ENCODE measurements at regions not wholly inside any gene's neighbourhood (a gene's known extent, or its start where the extent isn't known, plus 50 kb on each side); places are given as distances from the start of the nearest gene placed in this dataset.

DNA sequence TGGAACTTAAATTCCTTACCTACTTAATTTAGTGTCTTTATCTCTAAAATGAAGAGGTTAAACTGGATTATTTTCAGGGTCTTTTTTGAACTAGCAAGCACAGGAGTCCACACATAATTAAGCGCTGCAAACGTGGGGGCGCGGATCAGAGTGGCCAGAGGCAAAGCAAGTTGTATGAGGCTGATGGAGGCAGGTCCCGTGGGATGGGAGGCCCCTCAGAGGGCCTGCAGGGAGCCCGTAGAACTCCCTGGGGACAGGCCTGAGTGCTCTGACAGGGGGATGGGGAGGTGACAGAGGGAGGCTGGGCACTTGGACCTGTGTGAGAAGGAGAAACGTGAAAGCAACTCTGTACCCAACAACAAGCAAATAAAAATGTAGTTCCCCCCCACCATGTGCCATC is 177.8 kb downstream of the ACKR3 start:
- no peak for DNase-seq (ENCODE audit: low read depth)

DNA sequence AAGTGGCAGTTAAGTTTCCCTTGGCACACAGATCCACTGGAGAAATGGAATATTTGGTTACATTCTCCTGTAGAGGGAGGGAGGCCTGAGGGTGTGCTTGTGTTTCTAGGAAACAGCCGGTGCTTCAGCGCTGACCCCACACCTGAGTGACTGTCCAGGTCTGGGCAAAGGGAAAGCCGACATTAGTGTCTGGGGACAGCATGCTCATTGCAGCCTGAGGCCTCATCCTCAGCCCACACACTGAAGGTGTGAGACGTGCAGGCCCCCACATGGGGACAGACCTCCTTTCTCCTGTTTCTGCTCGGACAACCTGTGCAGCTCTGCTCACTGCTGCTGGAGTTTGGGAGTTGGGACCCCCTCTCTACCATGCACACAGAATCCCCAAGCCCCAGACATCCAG is 178.3 kb downstream of the ACKR3 start:
- no peak for DNase-seq (ENCODE audit: low read depth)

DNA sequence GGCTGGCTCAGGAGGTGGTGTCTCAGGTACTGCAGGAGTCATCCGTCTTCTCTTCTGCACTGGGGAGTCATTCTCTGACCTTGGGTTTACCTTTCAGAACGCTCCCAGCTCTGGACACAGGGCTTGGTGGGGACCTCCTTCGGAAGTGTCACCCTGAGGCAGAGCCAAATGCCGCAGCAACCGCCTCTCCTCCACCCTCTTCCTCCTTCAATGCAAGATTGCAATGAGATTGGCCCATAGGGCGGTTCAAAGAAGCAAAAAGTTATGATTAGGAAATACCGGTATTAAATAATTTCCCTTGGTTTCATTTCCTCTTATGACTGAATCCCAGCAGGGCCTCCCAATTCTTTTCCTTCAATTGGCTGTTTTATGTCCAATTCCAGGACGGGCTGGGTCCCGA is 178.8 kb downstream of the ACKR3 start:
- no peak for DNase-seq (ENCODE audit: low read depth)

DNA sequence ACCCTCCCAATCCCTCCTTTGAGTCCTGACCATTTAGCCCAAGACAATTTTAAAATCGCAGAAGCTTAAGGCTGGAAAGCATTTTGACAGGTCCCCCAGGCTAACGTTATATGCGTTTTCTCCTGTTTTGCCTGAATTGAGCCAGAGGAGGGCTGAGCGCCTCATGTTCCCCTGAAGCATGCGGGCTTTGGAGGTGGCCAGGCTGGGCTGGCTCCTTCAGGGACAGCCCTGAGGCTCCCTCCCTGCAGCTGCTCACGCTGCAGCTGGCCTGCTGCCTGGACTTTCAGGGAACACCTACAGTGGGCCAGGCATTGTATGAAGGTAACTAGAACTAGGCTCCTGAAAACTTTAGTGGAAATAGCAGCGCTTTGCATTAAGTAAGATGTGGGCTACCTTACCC is 179.2 kb downstream of the ACKR3 start:
- no peak for DNase-seq (ENCODE audit: low read depth)

DNA sequence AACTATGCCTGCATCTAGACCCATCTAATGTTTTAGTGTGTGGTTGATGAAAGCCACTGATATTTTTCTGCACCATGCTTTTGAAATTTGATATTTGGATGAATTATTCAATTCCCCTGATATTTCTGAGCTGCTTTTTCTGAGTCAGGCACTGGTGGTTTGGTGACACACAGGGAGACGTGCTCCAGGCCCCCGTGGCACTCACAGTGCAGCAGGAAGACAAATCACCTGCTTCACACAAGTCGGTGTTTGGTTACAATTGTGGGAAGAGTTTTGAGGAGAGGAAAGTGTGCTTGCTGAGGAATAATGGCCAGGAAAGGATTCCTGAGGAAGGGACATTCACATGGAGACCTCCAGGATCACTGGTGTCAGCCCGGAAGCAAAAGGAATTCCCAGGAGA is 179.7 kb downstream of the ACKR3 start:
- DNase-seq (ENCODE audit: low read depth): no peak

DNA sequence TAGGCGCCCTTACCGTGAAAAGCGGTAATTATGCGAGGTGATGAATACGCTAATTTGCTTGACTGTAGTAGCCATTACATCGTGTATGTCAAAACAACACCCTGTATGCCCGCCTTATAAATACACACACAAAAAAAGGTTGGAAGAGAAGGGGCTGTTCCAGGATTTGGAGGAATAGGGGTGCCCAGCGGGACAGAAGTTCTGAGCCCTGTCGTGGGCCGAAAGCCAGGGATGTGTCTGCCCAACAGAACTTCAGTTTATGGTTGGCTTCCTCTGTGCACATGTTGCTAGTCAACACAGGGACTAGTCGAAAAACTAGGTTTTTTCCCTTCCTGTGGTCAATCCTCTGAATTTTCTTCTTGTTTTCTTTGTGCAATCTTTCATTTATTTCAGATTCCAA is 182.5 kb downstream of the ACKR3 start:
- no peak for DNase-seq (ENCODE audit: low read depth)

DNA sequence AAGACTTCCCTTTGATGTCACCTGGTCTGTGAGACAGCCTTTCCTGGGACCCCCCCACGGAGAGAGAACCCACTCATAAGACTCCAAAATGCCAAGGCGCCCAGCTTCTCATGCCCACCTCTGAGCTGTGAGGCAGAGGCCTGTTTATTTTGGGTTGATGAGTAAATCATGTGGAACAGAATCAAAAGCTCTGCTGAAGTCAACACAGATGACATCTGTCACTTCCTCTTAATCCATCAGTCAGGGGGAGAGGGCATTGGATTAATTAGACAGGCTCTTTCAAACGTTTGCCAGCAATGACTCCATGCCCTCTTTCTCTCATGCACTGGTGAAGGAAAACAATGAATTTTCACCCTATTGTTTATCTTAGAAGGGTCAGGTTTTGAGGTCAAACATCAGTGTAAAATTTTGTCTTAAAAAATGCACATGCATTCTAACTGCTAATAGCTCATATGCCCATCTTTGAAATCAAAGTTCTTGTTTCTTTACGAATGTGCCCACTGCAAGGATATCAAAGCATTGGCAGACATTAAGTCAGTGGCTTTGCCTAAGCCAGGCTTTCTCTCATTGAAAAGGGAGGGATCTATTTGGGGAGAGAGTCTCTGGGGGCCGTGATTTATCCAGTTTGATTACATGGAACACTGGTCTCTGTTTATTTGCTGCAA is 184.1 kb downstream of the ACKR3 start:
- no peak for DNase-seq (ENCODE audit: low read depth)

DNA sequence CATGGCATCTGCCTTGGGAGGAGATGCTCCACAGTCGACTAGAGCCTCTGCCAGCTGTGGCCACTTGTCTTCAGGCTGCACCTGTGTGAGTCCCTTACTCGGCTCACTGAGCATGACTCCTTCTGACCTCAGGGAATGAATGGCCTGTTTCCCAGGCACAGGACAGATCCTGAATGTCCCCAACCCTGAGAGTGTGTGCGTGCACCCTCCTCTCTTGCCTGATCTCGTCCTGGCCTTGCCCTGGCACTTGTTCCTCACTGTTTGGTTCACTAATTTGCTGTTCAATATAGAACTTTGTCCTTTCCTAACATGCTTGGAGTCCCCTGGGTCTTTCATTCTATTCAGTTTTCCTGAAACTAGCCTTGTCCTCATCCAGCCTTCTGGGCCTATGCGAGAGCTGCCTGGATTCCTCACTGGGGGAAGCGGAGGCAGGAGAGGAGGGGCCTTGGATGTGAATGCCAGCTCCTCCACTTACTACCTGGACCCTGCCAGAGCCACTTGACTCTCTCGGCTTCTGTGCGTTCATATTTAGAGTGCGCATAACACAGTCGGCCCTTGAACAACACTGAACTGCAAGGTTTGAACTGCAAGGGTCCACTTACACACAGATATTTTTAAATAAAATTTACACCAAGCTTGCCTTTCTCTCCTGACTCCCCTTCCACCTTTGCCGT is 184.8 kb downstream of the ACKR3 start:
- DNase-seq (ENCODE audit: low read depth): no peak

DNA sequence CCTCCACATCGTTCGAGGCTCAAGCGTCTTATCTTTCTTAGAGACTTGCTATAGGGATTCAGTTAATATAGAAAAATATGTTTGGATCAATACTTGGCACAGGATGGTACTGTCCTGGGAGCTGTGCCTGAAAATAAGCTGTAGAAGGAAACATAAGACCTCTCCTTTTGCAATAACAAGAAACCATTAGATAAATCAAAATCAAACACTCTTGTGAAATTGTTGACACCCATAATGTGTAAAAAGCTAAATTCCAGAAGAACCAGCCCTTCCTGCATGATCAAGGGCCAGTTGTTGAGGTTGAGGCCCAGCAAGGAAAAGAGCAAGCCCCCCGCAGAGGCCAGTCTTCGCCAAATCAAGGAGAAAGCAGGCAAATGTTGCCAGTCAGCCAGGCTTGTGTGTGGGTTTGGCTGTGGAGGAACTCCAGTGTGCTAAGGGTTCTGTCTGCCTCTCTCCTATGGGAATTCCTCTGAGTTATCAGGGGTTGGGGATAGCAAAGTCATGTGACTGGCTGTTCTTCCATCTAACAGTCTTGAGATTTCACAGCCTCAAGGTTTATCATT is 185.7 kb downstream of the ACKR3 start:
- no peak for DNase-seq (ENCODE audit: low read depth)

DNA sequence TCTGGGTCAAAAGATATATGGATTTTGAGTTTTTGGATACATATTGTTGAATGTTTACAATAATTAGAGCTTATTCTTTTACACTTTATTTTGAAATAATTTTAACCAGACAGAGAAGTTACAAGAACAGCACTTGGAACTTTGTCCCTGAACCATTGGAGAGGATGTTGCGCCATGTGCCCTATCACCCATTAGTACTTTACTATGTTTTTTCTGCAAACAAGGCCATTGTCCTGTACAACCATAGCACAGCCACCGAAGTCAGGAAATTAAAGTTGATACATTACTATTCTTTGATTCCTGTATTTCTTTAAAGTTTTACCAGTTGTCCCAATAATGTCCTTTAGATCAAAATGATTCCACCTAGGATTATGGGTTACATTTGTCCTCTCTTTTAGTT is 188.8 kb downstream of the ACKR3 start:
- DNase-seq (ENCODE audit: low read depth): no peak

DNA sequence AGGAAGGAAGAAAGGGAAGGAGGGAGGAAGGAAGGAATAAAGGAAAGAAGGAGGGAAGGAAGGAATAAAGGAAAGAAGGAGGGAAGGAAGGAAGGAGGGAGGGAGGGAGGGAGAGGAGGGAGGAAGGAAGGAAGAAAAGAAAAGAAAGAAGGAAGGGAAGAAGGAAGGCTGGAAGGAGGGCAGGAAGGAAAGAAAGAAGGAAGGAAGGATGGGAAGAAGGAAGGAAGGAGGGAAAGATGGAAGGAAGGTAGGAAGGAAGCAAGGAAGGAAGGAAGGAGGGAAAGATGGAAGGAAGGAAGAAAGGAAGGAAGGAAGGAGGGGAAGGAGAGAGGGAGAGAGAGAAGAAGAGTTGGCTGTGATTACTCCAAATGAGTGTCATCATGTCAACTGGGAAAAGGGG is 190.6 kb downstream of the ACKR3 start:
- DNase-seq (ENCODE audit: low read depth): no peak

DNA sequence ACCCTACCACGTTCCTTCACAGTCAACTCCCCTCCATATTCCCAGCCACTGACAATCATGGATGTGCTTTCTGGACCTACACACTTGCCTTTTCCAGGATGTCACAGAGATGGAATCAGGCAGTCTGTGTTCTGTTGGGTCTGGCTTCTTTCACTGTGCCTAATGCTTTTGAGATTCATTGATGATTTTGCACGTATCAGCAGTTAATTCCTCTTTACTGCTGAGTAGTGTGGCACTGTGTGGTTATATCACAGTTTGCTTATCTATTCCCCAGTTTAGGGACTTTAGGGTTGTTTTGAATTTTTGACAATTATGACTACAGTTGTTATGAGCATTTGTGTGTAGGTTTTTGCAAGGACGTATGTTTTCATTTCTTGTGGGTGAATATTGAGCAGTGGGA is 191.7 kb downstream of the ACKR3 start:
- no peak for DNase-seq (ENCODE audit: low read depth)

DNA sequence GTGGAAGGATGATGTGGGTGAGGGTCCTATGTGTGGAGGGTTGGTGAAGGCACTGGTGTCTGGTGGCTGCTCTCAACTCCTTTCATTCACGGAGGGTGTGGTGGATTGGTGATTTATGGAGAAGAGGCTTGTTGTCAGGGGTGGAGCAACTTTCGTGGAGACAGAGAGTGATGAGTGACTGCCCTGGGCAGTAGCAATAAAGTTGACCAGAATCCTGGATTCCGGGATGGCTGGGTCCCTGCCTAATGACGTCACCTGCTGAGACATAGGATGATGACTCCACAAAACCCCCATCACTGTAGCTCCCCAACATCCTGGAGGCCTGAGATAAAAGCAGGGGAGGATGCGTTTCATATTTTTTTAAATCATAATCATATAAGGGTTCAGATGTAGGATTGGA is 193.0 kb downstream of the ACKR3 start:
- no peak for DNase-seq (ENCODE audit: low read depth)

DNA sequence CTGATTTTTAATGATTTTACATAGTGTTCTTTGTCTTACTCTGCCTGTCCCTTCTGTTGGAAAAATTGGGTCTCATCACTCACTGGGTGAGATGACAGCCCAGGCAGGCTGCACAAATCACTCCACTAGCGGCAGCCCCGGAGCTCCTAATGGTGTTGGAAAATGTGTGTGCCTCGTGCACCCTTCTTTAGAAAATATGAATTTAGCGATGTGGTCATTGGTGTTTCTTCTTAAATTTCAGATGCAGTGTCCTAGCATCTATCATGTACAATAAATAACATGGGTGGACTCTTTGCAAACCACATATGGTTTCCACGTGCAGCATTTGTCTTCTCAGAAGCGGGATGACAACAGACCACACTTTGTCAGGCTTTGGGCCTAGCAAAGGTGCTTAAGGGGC is 194.2 kb downstream of the ACKR3 start:
- no peak for DNase-seq (ENCODE audit: low read depth)

DNA sequence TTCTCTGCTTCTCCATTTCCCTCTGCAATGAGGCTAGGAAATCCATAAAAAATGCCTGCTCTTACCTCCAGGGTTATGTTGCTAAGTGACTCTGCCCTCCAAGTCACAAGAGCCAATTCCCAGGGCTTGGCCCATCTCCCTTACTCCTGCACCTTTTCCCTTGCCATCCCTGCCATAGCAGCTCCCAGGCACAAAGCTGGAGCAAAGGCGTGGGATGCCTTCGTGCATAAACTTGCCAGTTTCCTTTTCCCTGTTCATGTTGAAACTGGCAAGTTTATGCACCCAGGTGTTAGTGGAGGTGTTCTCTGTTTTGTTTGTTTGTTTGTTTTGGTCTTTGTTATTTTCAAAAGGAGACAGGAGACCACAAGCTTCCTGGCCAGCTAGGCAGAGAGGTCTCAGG is 195.1 kb downstream of the ACKR3 start:
- DNase-seq (ENCODE audit: low read depth): no peak

DNA sequence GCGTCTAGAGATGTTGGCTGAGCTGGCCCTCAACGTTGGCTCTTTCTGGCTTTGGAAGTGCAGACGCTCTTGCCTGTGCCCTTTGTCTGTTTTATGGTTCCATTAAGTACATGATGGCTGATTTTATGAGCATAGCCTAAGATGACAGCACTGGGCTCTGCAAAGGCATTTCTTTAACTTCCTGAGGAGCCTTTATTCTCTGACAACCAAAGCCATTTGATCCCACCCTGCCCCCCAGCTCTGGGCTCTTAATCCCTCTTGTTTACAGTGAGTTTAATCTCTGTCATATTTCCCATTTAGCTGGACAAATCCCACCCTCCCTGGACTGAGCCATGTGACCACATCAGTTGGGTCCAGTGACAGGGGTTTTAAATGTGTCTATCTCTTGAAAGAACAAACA is 195.9 kb downstream of the ACKR3 start:
- no peak for DNase-seq (ENCODE audit: low read depth)

DNA sequence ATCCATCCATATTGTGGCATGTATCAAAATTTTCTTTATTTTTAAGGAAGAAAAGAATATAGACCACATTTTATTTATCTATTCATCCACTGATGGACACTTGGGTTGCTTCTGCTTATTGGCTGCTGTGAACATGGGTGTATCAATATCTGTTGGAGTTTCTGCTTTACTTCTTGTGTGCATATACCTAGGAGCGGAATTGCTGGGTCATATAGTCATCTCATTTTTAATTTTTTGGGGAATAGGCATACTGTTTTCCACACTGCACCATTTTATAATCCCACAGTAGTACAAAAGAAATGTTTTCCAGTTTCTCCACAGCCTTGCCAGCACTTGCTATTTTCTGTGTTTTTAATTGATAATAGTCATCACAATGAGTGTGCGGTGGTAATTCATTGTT is 197.2 kb downstream of the ACKR3 start:
- no peak for DNase-seq (ENCODE audit: low read depth)

DNA sequence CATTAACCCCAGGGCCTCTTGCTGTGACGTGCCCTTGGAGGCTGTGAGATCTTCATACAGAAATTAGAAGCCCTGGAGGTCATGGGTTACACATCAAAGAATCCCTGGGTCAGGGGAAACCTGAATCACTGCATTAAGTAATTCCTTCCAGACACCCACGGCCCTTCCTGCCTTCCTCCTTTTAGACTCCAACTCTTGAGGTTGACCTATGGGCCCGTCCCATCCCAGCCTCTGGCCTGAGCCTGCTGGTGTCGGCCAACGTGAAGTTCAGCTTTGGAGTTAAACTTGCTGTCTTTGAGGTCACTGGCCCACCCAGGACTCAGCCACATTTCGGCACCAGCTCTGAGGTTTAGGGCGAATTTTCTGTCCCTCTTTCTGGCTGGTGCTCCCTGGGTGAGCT is 198.3 kb downstream of the ACKR3 start:
- DNase-seq (ENCODE audit: low read depth): no peak

DNA sequence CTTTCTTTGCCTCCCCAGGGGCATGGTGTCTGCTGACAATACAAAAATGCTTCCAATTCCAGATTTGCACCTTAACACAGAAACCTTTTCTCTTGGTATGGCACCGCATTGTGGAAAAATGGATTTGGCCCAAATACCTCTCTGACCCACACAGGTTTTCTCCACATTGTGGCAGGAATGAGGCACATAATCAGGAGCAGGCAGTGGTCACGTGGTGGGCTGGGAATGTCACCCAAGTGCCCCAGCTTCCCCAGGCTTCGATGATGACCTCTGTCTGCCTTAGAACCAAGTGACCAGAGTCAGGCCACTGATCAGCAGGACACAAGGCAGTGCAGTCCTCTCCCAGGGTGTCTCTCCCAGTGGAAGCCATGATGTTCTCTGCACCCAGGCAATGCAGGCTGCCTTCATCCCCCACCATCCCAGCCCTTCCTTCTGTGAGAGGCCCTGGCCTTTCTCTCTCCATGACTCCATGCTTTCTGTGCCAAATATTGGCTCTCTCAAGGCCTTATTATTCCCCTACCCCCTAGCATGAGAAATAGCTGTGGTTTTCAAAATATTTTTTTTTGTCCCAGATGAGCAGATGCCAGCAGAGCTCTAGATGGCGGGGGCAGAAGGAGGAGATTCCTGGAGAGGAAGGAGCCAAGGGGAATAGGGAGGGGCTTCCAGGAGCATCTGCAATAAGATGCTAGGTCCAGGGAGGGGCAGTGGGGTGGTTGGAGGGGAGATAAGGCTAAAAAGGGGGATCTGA is 198.9 kb downstream of the ACKR3 start:
- no peak for DNase-seq (ENCODE audit: low read depth)

DNA sequence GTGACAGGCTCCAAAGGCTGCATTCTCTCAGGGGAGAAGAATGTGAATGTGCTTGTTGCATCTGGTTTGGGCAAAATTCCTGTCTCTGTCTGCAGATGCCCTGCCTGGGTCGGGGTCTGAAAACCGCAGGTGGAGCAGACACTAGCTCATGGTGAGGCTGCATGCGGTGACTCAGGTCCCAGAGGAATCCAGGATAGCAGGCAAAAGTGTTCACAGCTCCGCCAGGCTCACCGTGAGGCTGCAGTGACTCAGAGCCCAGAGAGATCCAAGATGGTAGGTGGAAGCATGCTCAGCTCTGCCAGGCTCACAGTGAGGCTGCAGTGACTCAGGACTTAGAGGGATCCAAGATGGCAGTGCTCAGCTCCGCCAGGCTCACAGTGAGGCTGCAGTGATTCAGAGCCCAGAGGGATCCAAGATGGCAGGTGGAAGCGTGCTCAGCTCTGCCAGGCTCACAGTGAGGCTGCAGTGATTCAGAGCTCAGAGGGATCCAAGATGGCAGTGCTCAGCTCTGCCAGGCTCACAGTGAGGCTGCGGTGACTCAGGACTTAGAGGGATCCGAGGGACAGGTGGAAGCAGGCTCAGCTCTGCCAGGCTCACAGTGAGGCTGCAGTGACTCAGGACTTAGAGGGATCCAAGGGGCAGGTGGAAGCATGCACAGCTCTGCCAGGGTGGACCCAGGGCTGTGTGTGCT is 200.5 kb downstream of the ACKR3 start:
- no peak for DNase-seq (ENCODE audit: low read depth)

DNA sequence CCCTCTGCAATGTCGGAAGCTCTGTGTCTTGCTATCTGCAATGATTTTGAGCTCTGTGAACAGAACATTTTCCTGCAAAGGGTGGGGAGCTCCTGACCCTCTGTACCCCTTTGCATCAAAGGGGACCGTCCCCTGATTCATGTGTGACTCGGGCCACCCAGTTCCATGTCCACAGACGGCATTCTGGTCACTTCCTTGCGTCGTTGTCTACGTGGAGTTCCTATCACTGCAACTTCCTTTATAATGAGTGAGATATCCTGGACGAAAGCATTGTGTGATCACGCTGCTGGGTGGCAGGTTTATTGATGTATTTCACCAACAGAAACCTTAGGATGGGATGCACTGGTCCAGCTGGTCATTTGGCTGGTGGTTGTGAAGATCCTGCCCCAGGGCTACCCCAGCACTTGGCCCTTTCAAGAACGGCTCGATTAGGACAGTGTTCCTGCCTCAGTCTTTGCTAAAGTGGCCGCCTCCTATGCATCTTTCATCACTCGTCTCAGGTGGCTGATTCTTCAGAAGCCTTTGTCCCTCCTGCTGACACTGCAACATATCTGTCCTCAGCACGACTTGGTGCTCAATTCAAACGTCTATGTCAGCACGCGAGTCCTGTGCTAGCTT is 202.7 kb downstream of the ACKR3 start:
- no peak for DNase-seq (ENCODE audit: low read depth)

DNA sequence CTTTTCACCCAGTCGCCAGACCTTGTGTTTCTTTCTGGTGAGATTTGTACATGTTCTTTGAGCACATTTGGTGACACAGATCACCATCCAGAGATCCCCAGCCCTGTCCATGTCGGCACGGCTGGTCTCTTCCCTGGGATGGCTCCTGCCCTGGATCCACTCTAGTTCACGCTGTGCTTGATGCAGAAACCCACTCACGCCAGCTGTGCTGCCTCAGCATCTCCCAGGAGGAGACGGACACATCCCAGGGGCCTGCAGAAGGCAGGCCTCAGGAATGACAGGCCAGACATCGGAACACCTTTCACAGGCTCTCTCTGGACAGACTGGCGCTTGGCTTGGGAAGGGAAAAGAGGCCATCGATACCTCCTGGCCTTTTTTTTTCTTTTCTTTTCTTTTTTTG is 203.6 kb downstream of the ACKR3 start:
- DNase-seq (ENCODE audit: low read depth): no peak

Measured in stimulated activated CD8-positive, alpha-beta memory T cell treated with anti-CD3 and anti-CD28 coated beads, Interleukin-4, amount 100 ng/mL, for 24 hours (primary cell).